H1 (cell line): ENCODE measurements at regions not wholly inside any gene's neighbourhood (a gene's known extent, or its start where the extent isn't known, plus 50 kb on each side); places are given as distances from the start of the nearest gene placed in this dataset.

ENCODE experiments used
- CTCF ChIA-PET: fragments of 300-600 bp; sonication (Branson Sonifier 250); formaldehyde crosslinking; loops from one replicate; lab custom pipeline; 2021; ENCODE audit not compliant: partially characterized antibody; lab: Charles Lee
- POLR2A ChIA-PET: fragments of 300-600 bp; sonication (Branson Sonifier 250); formaldehyde crosslinking; loops from one replicate; lab custom pipeline; 2021; ENCODE audit warnings: inconsistent platforms; ENCODE audit not compliant: partially characterized antibody; lab: Charles Lee
- DNase-seq, 2 experiments: peaks; one replicate each; pipeline versions ENCODE4 v3.0.0 to v3.0.0-alpha.2; 2010 to 2022; ENCODE audit warnings: low spot score in 2 of 2, low read depth in 1 of 2, mixed read lengths in 1 of 2
- FAIRE-seq: peaks from 2 replicates; lab custom pipeline; 2011; peaks lifted over from hg19 to GRCh38; lab: Jason Lieb, UNC
- H2AFZ ChIP-seq: 2 replicates; pipeline ENCODE4 v1.8.1; 2012; ENCODE audit warnings: low read length, inconsistent platforms
- H2AK5ac ChIP-seq: 2 replicates; pipeline ENCODE4 v1.6.1; 2013; ENCODE audit warnings: low read depth, low read length
- H2BK120ac ChIP-seq: replicated peaks from 2 replicates; pipeline ENCODE3; 2013; ENCODE audit warnings: low read depth, low read length, inconsistent platforms
- H2BK12ac ChIP-seq: 2 replicates; pipeline ENCODE4 v1.6.1; 2013; ENCODE audit warnings: low read depth, low read length
- H2BK15ac ChIP-seq: 2 replicates; pipeline ENCODE4 v1.6.1; 2013; ENCODE audit warnings: low read length
- H2BK20ac ChIP-seq: 2 replicates; pipeline ENCODE4 v1.6.1; 2013; ENCODE audit warnings: low read length
- H2BK5ac ChIP-seq: 2 replicates; pipeline ENCODE4 v1.6.1; 2013; ENCODE audit warnings: low read depth, low read length
- H3K14ac ChIP-seq: 2 replicates; pipeline ENCODE4 v1.6.1; 2013; ENCODE audit warnings: inconsistent platforms; ENCODE audit not compliant: insufficient read length
- H3K18ac ChIP-seq: 2 replicates; pipeline ENCODE4 v1.6.1; 2013; ENCODE audit warnings: low read length; ENCODE audit errors: extremely low read depth
- H3K23ac ChIP-seq: 2 replicates; pipeline ENCODE4 v1.6.1; 2013; ENCODE audit warnings: inconsistent platforms; ENCODE audit not compliant: insufficient read length
- H3K23me2 ChIP-seq: 2 replicates; pipeline ENCODE4 v1.6.1; 2013; ENCODE audit warnings: low read depth, low read length
- H3K27ac ChIP-seq: 2 replicates; pipeline ENCODE4 v1.6.1; 2011; ENCODE audit warnings: low read depth, low read length, inconsistent platforms
- H3K27me3 ChIP-seq, 4 experiments: replicated peaks in 1 of 4; 1 replicate in 1 of 4; 2 replicates in 3 of 4; pipeline versions ENCODE4 v1.6.1 to v1.8.1; 2011 to 2013; ENCODE audit warnings: low read length in 3 of 4, mild to moderate bottlenecking in 3 of 4, inconsistent platforms in 2 of 4, mixed read lengths in 2 of 4, moderate library complexity in 1 of 4; ENCODE audit not compliant: control insufficient read depth in 3 of 4, insufficient read depth in 3 of 4; ENCODE audit errors: extremely low read depth in 1 of 4
- H3K36me3 ChIP-seq, 4 experiments: 2 replicates each; pipeline versions ENCODE4 v1.6.1 to v1.8.1; 2011 to 2013; ENCODE audit warnings: mild to moderate bottlenecking in 4 of 4, low read length in 3 of 4, moderate library complexity in 2 of 4, control low read depth in 1 of 4, inconsistent platforms in 1 of 4; ENCODE audit not compliant: insufficient read depth in 4 of 4, control insufficient read depth in 2 of 4
- H3K4ac ChIP-seq: replicated peaks from 2 replicates; pipeline ENCODE3; 2013; ENCODE audit warnings: low read length, low read depth, mixed read lengths, inconsistent platforms; ENCODE audit not compliant: insufficient read length
- H3K4me1 ChIP-seq, 4 experiments: replicated peaks in 1 of 4; 1 replicate in 1 of 4; 2 replicates in 3 of 4; pipeline versions ENCODE4 v1.6.1 to v1.8.1; 2011 to 2013; ENCODE audit warnings: low read length in 3 of 4, inconsistent platforms in 2 of 4, mixed read lengths in 1 of 4; ENCODE audit not compliant: insufficient read depth in 4 of 4, control insufficient read depth in 3 of 4
- H3K4me2 ChIP-seq, 2 experiments: 2 replicates each; pipeline versions ENCODE4 v1.6.1 to v1.8.1; 2011 to 2013; ENCODE audit warnings: low read depth in 2 of 2, low read length in 2 of 2, control low read depth in 1 of 2, inconsistent platforms in 1 of 2, mild to moderate bottlenecking in 1 of 2; ENCODE audit not compliant: insufficient read depth in 1 of 2
- H3K4me3 ChIP-seq, 4 experiments: fragments of 200-600, 300-600 bp in 1 of 4; sonication (generic), shearing (Covaris generic), sonication (Bioruptor Twin) in 1 of 4; 2 replicates each; pipeline versions ENCODE4 v1.5.1 to v1.8.1; 2011 to 2016; ENCODE audit warnings: low read length in 4 of 4, low read depth in 3 of 4, control low read depth in 2 of 4, inconsistent platforms in 2 of 4, mild to moderate bottlenecking in 2 of 4, mixed read lengths in 1 of 4, moderate library complexity in 1 of 4; ENCODE audit not compliant: insufficient read depth in 2 of 4; ENCODE audit errors: extremely low read depth in 1 of 4
- H3K56ac ChIP-seq: replicated peaks from 2 replicates; pipeline ENCODE3; 2013; ENCODE audit warnings: low read depth, mild to moderate bottlenecking, mixed read lengths, low read length, inconsistent platforms; ENCODE audit not compliant: insufficient read length
- H3K79me1 ChIP-seq: 2 replicates; pipeline ENCODE4 v1.6.1; 2013; ENCODE audit warnings: low read depth, low read length, control low read depth
- H3K79me2 ChIP-seq, 2 experiments: 2 replicates each; pipeline versions ENCODE4 v1.6.1 to v1.8.1; 2012 to 2013; ENCODE audit warnings: low read length in 2 of 2, mild to moderate bottlenecking in 2 of 2, inconsistent platforms in 1 of 2; ENCODE audit not compliant: insufficient read depth in 2 of 2, control insufficient read depth in 1 of 2
- H3K9ac ChIP-seq, 4 experiments: replicated peaks in 1 of 4; 1 replicate in 1 of 4; 2 replicates in 3 of 4; pipeline versions ENCODE4 v1.6.1 to v1.8.1; 2011 to 2013; ENCODE audit warnings: low read depth in 3 of 4, low read length in 3 of 4, control low read depth in 2 of 4, mild to moderate bottlenecking in 2 of 4, moderate library complexity in 2 of 4, inconsistent platforms in 1 of 4; ENCODE audit errors: extremely low read depth in 1 of 4
- H3K9me3 ChIP-seq, 2 experiments: 2 replicates each; pipeline versions ENCODE4 v1.6.1 to v1.8.1; 2012 to 2013; ENCODE audit warnings: mild to moderate bottlenecking in 2 of 2, moderate library complexity in 2 of 2, control low read depth in 1 of 2, inconsistent platforms in 1 of 2, low read depth in 1 of 2, low read length in 1 of 2, mixed read lengths in 1 of 2; ENCODE audit not compliant: insufficient read depth in 2 of 2
- H4K20me1 ChIP-seq, 2 experiments: replicated peaks in 1 of 2; 2 replicates each; pipeline versions ENCODE3 to v1.8.1; 2011 to 2013; ENCODE audit warnings: inconsistent platforms in 2 of 2, low read length in 2 of 2, mild to moderate bottlenecking in 1 of 2; ENCODE audit not compliant: insufficient read depth in 2 of 2, control insufficient read depth in 1 of 2
- H4K5ac ChIP-seq: 2 replicates; pipeline ENCODE4 v1.6.1; 2013; ENCODE audit warnings: low read length, low read depth, mixed read lengths, inconsistent platforms; ENCODE audit not compliant: insufficient read length
- H4K8ac ChIP-seq: 2 replicates; pipeline ENCODE4 v1.8.0; 2013; ENCODE audit warnings: mild to moderate bottlenecking, moderate library complexity, low read length, inconsistent platforms; ENCODE audit not compliant: insufficient read depth; ENCODE audit errors: extremely low read depth
- H4K91ac ChIP-seq: replicated peaks from 2 replicates; pipeline ENCODE3; 2013; ENCODE audit warnings: low read length, mixed read lengths, inconsistent platforms; ENCODE audit not compliant: insufficient read length
- CHD1 ChIP-seq: IDR thresholded peaks from 2 replicates; pipeline ENCODE4 v1.6.1; 2012; ENCODE audit warnings: low read depth, low read length, improper control_type of control experiment
- CHD2 ChIP-seq: IDR thresholded peaks from 2 replicates; pipeline ENCODE4 v1.6.1; 2012; ENCODE audit warnings: low read length, improper control_type of control experiment
- CTBP2 ChIP-seq: IDR thresholded peaks from 2 replicates; pipeline ENCODE4 v1.7.0; 2011; ENCODE audit warnings: borderline replicate concordance, mild to moderate bottlenecking, moderate library complexity, mixed read lengths, low read length; ENCODE audit not compliant: insufficient read depth, insufficient read length
- EP300 ChIP-seq, 2 experiments: IDR thresholded peaks; 1 replicate in 1 of 2; 2 replicates in 1 of 2; pipeline ENCODE4 v1.6.1; 2011 to 2012; ENCODE audit warnings: low read depth in 2 of 2, low read length in 2 of 2, mild to moderate bottlenecking in 2 of 2, borderline replicate concordance in 1 of 2, inconsistent platforms in 1 of 2, moderate library complexity in 1 of 2
- HDAC6 ChIP-seq: IDR thresholded peaks from one replicate; pipeline ENCODE4 v1.7.1; 2012; ENCODE audit warnings: low read depth, mild to moderate bottlenecking, inconsistent platforms, low read length, moderate library complexity
- KDM4A ChIP-seq: IDR thresholded peaks from one replicate; pipeline ENCODE4 v1.7.1; 2012; ENCODE audit warnings: low read depth, mild to moderate bottlenecking, moderate library complexity, low read length, inconsistent platforms; ENCODE audit not compliant: severe bottlenecking
- PHF8 ChIP-seq: fragments of 200-600 bp; sonication (generic); conservative IDR thresholded peaks from 2 replicates; pipeline ENCODE4 v1.7.1; 2012; ENCODE audit warnings: low read depth, mild to moderate bottlenecking, inconsistent platforms, low read length, moderate library complexity
- RBBP5 ChIP-seq: IDR thresholded peaks from 2 replicates; pipeline ENCODE4 v1.7.1; 2012; ENCODE audit warnings: low read depth, mild to moderate bottlenecking, inconsistent platforms, low read length, moderate library complexity, borderline replicate concordance
- RFX5 ChIP-seq: IDR thresholded peaks from 2 replicates; pipeline ENCODE4 v1.6.1; 2011; ENCODE audit warnings: low read depth, low read length, improper control_type of control experiment, borderline replicate concordance
- RNF2 ChIP-seq: fragments of 200-900, 300-1000 bp; sonication (generic); IDR thresholded peaks from 2 replicates; pipeline ENCODE4 v1.7.1; 2016; ENCODE audit warnings: borderline replicate concordance, low read depth, mild to moderate bottlenecking, antibody characterized with exemption, low read length; ENCODE audit not compliant: poor library complexity, severe bottlenecking; ENCODE audit errors: missing control alignments
- WGBS, 2 experiments: shearing (Covaris generic) in 1 of 2; methylation state at CpG; one replicate each; pipeline versions ENCODE4 v1.1.6 to v1.1.7; 2013 to 2015; ENCODE audit warnings: low lambda C conversion rate in 2 of 2, mixed read lengths in 2 of 2, inconsistent platforms in 1 of 2, low coverage in 1 of 2, missing lambda C conversion rate in 1 of 2; ENCODE audit not compliant: insufficient replicate concordance in 2 of 2, insufficient coverage in 1 of 2, insufficient read length in 1 of 2; ENCODE audit errors: extremely low coverage in 1 of 2, missing lambda C conversion rate in 1 of 2; 5-methylcytosine and 5-hydroxymethylcytosine counted together
- TF ChIP-seq, protein P1 (sequence below): IDR thresholded peaks from 2 replicates; pipeline ENCODE4 v1.6.1; 2012; ENCODE audit warnings: inconsistent platforms
- TF ChIP-seq, protein P2 (sequence below): IDR thresholded peaks from 2 replicates; pipeline ENCODE4 v1.6.1; 2011; ENCODE audit warnings: low read depth, mild to moderate bottlenecking, low read length; ENCODE audit not compliant: insufficient read depth

DNA sequence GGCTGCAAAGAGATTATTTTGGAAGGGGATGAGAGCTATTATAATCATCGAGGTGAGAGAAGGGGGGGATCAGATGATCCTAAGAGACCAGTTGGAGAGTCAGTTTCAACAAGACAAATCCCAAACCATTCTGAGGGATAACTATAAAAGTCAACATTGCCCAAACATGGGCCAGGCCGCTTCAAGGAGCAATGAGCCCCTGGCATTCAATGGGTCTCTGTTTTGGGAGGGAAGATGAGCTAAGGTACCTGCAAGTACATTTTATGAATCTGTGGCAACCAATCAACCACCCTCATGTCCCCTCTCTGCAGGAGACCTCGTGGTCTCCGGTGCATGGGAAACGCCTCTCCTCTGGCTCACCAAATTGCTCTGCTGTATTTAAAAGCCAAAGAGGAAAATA lies 209.9 kb upstream of the C16orf82 start:
- Histone ChIP-seq H3K9me3 (peaks cover 0 to 13% of the 10 kb centered on the region in 2 experiments; a peak in 1 of 4 replicates), H3K4me1 (no peaks in the 10 kb centered on the region), H3K4me3 (no peak overlapping the region), H2BK20ac (no peak overlapping the region), H3K79me1 (no peaks in the 10 kb centered on the region), H4K20me1 (no peaks in the 10 kb centered on the region), H3K23me2 (no peaks in the 10 kb centered on the region), H3K18ac (no peak overlapping the region), H2BK15ac (no peak overlapping the region), H3K9ac (no peak overlapping the region), H2BK120ac (no peak overlapping the region), H2AFZ (no peak overlapping the region), H4K8ac (no peak overlapping the region), H3K27ac (no peak overlapping the region), H3K79me2 (no peaks in the 10 kb centered on the region), H2BK12ac (no peak overlapping the region), H3K4ac (no peak overlapping the region), H3K4me2 (no peak overlapping the region), H4K5ac (no peak overlapping the region), H3K27me3 (no peaks in the 10 kb centered on the region), H3K14ac (no peak overlapping the region), H4K91ac (no peak overlapping the region), H3K36me3 (no peaks in the 10 kb centered on the region), H3K56ac (no peak overlapping the region), H2AK5ac (no peak overlapping the region), H3K23ac (no peak overlapping the region), H2BK5ac (no peak overlapping the region)
- POLR2A ChIA-PET: no interaction called here
- DNase-seq (no peak), FAIRE-seq (no peak)
- WGBS, 2 experiments: 96% methylated on average over 5 of the region's 5 CpGs; no CpG with 5 or more reads in 1 of the 2 experiments
- CTCF ChIA-PET: interaction anchor here (0.6 to 0.8 kb wide), 3 partner anchors 9 to 313 kb away, joined by 3 read pairs; no protein-coding TSS in a partner anchor
- no peak for TF ChIP-seq CTBP2
- no peak for TF ChIP-seq RBBP5
- no peak for TF ChIP-seq RNF2
- TF ChIP-seq PHF8: no peak
- TF ChIP-seq, protein P1, sequence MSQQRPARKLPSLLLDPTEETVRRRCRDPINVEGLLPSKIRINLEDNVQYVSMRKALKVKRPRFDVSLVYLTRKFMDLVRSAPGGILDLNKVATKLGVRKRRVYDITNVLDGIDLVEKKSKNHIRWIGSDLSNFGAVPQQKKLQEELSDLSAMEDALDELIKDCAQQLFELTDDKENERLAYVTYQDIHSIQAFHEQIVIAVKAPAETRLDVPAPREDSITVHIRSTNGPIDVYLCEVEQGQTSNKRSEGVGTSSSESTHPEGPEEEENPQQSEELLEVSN: no peak
- TF ChIP-seq, protein P2, sequence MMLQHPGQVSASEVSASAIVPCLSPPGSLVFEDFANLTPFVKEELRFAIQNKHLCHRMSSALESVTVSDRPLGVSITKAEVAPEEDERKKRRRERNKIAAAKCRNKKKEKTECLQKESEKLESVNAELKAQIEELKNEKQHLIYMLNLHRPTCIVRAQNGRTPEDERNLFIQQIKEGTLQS: no peak
- TF ChIP-seq KDM4A: no peak
- TF ChIP-seq CHD2: no peak
- TF ChIP-seq HDAC6: no peak
- no peak for TF ChIP-seq RFX5
- TF ChIP-seq CHD1: no peak
- TF ChIP-seq EP300 (IDR thresholded peaks at IDR 0.05; ENCODE audit: borderline replicate concordance in 1 of 2, low read depth in 2 of 2, low read length in 2 of 2): no peak
